K562 (cell line): ENCODE measurements at regions not wholly inside any gene's neighbourhood (a gene's known extent, or its start where the extent isn't known, plus 50 kb on each side); places are given as distances from the start of the nearest gene placed in this dataset.

Source experiments
- ARID2 ChIP-seq: fragments of 450-650 bp; IDR thresholded peaks from 2 replicates; pipeline ENCODE4 v1.6.1; 2017; ENCODE audit warnings: antibody characterized with exemption, mild to moderate bottlenecking
- EP300 ChIP-seq: IDR thresholded peaks from 2 replicates; pipeline ENCODE4 v1.6.1; 2012; ENCODE audit warnings: low read length, improper control_type of control experiment
- EZH2 ChIP-seq: IDR thresholded peaks from 2 replicates; pipeline ENCODE4 v1.6.1; 2012; ENCODE audit warnings: low read depth, mild to moderate bottlenecking, inconsistent platforms, low read length, borderline replicate concordance
- JUNB ChIP-seq: fragments of 450-650 bp; formaldehyde crosslinking; conservative IDR thresholded peaks from 2 replicates; pipeline ENCODE4 v1.4.0; 2020; ENCODE audit warnings: mild to moderate bottlenecking
- XRCC5 ChIP-seq: fragments of 200-400 bp; formaldehyde crosslinking; IDR thresholded peaks from 2 replicates; pipeline ENCODE4 v1.6.1; 2017; ENCODE audit warnings: low read depth, mild to moderate bottlenecking, low read length
- ZZZ3 ChIP-seq: fragments of 450-650 bp; IDR thresholded peaks from 2 replicates; pipeline ENCODE4 v1.6.1; 2016; ENCODE audit warnings: antibody characterized with exemption, mild to moderate bottlenecking, moderate library complexity
- TF ChIP-seq, protein P1 (sequence below), 3 experiments: IDR thresholded peaks in 2 of 3; conservative IDR thresholded peaks in 1 of 3; 2 replicates each; pipeline ENCODE4 v1.5.1; 2011 to 2012; ENCODE audit warnings: low read length in 3 of 3, mild to moderate bottlenecking in 3 of 3, control low read depth in 2 of 3, improper control_type of control experiment in 1 of 3, inconsistent platforms in 1 of 3, low read depth in 1 of 3, mixed read lengths in 1 of 3, moderate library complexity in 1 of 3; ENCODE audit not compliant: insufficient read depth in 2 of 3
- TF ChIP-seq, protein P2 (sequence below), 2 experiments: fragments of 450-650 bp; formaldehyde crosslinking in 1 of 2; IDR thresholded peaks; 2 replicates each; pipeline versions ENCODE4 v1.4.0 to v1.6.1; 2014 to 2020; ENCODE audit warnings: mild to moderate bottlenecking in 2 of 2, borderline replicate concordance in 1 of 2, low read depth in 1 of 2
- TF ChIP-seq, protein P3 (sequence below): sonication (generic); formaldehyde crosslinking; IDR thresholded peaks from 2 replicates; pipeline ENCODE4 v1.8.1; 2022; ENCODE audit warnings: missing genetic modification reagents

DNA sequence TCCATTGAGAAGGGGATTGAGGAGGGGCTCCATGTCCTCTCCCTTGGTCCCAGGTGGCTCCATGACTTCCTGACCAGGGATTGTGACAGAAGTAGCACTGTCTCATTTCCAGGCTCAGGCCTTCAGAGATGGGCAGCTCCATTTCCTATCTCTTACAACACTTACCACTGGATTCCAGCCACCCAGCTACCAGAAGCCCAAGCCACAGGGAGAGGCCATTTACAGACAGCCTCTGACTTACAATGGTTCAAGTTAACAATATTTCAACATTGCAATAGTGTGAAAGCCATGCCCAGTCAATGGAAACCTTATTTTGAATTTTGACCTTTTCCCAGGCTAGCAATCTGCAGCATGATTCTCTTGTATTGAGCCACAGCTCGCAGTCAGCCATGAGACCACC lies 164.9 kb upstream of the AGAP1 start:
- TF ChIP-seq EP300, result no peak
- no peak for TF ChIP-seq JUNB (CRISPR knock-in tag)
- TF ChIP-seq EZH2, result no peak
- no peak for TF ChIP-seq ARID2
- no peak for TF ChIP-seq XRCC5
- no peak for TF ChIP-seq ZZZ3
- TF ChIP-seq, protein P1, sequence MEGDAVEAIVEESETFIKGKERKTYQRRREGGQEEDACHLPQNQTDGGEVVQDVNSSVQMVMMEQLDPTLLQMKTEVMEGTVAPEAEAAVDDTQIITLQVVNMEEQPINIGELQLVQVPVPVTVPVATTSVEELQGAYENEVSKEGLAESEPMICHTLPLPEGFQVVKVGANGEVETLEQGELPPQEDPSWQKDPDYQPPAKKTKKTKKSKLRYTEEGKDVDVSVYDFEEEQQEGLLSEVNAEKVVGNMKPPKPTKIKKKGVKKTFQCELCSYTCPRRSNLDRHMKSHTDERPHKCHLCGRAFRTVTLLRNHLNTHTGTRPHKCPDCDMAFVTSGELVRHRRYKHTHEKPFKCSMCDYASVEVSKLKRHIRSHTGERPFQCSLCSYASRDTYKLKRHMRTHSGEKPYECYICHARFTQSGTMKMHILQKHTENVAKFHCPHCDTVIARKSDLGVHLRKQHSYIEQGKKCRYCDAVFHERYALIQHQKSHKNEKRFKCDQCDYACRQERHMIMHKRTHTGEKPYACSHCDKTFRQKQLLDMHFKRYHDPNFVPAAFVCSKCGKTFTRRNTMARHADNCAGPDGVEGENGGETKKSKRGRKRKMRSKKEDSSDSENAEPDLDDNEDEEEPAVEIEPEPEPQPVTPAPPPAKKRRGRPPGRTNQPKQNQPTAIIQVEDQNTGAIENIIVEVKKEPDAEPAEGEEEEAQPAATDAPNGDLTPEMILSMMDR (IDR thresholded peaks at IDR 0.05 in 2 of 3, conservative IDR thresholded peaks at IDR 0.05 in 1 of 3; ENCODE audit: insufficient read depth in 2 of 3, low read depth in 1 of 3, low read length in 3 of 3), result no peak
- TF ChIP-seq, protein P2, sequence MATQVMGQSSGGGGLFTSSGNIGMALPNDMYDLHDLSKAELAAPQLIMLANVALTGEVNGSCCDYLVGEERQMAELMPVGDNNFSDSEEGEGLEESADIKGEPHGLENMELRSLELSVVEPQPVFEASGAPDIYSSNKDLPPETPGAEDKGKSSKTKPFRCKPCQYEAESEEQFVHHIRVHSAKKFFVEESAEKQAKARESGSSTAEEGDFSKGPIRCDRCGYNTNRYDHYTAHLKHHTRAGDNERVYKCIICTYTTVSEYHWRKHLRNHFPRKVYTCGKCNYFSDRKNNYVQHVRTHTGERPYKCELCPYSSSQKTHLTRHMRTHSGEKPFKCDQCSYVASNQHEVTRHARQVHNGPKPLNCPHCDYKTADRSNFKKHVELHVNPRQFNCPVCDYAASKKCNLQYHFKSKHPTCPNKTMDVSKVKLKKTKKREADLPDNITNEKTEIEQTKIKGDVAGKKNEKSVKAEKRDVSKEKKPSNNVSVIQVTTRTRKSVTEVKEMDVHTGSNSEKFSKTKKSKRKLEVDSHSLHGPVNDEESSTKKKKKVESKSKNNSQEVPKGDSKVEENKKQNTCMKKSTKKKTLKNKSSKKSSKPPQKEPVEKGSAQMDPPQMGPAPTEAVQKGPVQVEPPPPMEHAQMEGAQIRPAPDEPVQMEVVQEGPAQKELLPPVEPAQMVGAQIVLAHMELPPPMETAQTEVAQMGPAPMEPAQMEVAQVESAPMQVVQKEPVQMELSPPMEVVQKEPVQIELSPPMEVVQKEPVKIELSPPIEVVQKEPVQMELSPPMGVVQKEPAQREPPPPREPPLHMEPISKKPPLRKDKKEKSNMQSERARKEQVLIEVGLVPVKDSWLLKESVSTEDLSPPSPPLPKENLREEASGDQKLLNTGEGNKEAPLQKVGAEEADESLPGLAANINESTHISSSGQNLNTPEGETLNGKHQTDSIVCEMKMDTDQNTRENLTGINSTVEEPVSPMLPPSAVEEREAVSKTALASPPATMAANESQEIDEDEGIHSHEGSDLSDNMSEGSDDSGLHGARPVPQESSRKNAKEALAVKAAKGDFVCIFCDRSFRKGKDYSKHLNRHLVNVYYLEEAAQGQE (IDR thresholded peaks at IDR 0.05; ENCODE audit: borderline replicate concordance), result no peak
- TF ChIP-seq, protein P2 (CRISPR knock-in tag; IDR thresholded peaks at IDR 0.05; ENCODE audit: low read depth), result no peak
- TF ChIP-seq, protein P3, sequence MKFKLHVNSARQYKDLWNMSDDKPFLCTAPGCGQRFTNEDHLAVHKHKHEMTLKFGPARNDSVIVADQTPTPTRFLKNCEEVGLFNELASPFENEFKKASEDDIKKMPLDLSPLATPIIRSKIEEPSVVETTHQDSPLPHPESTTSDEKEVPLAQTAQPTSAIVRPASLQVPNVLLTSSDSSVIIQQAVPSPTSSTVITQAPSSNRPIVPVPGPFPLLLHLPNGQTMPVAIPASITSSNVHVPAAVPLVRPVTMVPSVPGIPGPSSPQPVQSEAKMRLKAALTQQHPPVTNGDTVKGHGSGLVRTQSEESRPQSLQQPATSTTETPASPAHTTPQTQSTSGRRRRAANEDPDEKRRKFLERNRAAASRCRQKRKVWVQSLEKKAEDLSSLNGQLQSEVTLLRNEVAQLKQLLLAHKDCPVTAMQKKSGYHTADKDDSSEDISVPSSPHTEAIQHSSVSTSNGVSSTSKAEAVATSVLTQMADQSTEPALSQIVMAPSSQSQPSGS (CRISPR knock-in tag), result no peak
